ENCODE measurements at regions not wholly inside any gene's neighbourhood (a gene's known extent, or its start where the extent isn't known, plus 50 kb on each side); places are given as distances from the start of the nearest gene placed in this dataset.

DNA sequence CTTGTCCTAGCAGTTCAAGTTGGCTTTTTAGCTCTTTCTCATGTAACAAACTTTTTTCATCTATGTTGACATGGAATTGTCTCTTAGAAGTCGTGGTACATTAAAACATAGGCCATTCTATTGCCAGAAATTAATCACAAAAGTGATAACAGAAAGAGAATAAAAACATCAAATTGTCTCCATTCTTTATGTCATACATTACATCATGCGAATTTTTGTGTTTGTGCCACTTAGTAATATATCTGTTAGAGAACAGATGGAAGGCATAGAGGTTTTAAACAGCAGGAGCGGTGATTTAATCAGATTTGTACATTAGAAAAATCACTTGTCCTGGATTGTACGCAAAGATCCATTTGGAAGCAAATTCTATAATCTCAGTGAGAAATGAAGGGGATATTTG lies 136.5 kb upstream of the CDH20 start:
- no peak for DNase-seq

GRCh38 chr18:61198486-61198885 lies 134.7 kb upstream of the CDH20 start:
- no peak for DNase-seq

DNA sequence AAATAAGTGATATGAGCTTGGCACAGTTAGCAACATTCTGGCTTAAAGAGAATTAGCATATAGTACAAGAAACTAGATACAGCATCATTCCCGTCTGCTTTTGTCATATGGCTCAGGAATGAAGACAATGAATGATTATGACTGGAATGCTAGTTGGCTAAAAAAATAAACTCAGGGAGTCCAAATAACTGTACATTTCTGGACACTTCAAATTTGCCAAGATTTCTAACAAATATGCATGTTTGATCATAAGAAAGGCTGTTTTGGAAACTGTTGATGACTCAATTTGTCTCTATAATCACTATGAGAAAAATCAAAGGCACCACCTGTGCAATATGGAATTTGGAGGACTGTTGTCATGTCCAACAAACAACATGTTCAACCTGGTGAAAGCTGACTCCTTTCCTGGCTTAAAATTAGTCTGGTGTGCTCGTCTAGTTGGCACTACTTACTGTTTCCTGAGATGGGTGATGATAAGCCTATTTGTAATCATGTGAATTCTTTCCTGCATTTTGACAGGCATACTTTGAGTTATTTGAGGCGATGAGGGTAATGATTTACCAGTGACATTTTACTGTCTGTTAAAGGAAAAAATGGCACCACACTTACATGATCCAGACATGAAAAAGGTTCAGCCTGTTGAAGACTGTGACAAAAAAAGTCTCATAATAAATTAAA lies 133.9 kb upstream of the CDH20 start:
- DNase-seq, result no peak

GRCh38 chr18:61201511-61201910 lies 131.7 kb upstream of the CDH20 start:
- DNase-seq, result no peak

DNA sequence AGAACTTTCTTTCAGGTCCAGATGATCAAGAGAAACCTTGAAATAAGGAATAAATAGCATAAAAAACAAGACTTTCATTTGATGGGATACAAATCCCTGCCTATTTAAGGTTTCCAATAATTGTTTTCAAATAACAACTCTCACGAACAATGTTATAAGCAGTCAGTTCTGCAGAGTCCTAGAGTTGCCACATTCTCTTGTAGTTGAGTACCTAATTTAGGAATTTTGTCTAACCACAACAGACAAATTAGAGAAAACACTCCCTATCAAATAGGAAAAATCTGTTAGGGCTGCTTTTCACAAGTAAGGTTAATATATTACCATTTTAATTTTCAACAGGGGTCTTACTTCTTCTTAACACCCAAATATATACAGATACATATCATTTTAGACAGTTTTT lies 130.1 kb upstream of the CDH20 start:
- DNase-seq, result no peak

DNA sequence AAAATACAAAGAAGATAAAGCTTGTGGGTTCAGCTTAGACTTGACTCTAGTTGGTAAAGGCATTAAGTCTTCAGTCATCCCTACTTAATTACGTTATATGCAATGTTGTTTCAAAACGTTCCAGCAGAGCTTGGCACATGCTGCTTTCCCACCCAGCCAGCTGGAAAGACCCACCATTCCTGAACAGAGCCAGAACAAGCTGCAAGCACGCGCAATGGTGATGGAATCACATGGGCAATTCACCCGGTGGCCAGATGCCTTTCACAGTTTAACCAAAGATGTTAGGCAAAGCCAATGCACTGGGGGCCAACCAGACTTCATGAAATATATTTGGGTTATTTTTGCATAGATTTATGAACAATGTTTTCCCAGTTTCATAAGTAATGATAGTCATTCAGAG lies 123.4 kb upstream of the CDH20 start:
- DNase-seq, result no peak

DNA sequence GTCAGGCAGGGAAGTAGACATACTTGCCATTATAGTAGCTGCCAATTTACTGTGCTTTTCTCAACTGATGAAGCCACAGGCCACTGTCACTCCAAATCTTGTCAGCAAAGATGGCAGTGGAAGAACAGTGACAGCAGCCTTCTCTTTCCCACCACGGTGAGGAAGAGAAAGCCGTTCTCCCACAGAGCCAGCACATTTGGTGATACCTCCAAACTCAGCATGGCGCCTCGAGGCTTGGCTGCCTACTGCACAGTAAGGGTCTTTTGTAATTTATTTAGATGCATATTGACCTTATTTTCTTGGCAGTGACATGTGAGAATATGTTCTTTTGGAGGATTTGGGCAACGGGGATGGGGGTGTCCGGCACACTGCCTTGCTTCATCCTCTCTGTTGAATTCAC lies 117.2 kb upstream of the CDH20 start:
- no peak for DNase-seq

GRCh38 chr18:61222206-61222605 lies 111.0 kb upstream of the CDH20 start:
- DNase-seq, result no peak

DNA sequence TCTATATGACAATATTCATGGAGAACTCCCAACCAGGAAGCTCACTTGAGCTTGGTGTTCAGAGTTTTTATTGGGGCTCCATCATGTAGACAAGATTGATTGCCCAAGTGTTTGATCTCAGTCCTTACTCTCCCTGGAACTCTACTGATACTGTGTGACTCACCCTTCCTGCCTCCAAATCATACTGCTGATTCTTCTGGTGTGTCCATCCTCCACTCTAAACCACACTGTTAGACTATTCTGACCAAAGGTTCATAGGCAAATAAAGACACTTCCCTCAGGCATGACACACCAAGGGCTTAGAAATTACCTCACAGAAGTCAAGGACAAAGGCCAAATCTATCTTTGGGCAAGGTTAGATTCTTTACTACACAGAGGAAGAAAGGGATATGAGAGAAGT lies 107.9 kb upstream of the CDH20 start:
- no peak for DNase-seq

- no peak for DNase-seq
Observed at GRCh38 chr18:61236356-61237057, 96.7 kb upstream of the CDH20 start.

DNA sequence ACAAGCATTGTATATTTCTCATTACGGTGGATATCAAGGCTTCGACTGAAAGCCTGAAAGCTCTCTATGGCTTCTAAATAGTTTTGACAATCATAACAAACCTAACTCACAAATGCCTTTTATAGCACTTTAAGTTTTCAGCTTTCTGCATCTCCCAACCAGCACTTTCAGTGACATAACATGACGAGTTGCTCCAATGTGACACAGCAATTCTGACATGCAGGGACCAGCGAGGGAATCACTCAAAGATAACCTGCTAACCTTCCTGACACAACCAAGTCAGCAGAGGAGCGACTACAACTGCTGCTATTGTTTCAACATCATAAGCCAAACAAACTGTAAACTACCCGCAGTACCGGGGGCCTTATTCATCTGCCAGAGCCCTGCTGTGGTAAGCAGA lies 95.7 kb upstream of the CDH20 start:
- no peak for DNase-seq

GRCh38 chr18:61239051-61239450 lies 94.2 kb upstream of the CDH20 start:
- no peak for DNase-seq

GRCh38 chr18:61241260-61241853 lies 91.9 kb upstream of the CDH20 start:
- DNase-seq, result no peak

DNA sequence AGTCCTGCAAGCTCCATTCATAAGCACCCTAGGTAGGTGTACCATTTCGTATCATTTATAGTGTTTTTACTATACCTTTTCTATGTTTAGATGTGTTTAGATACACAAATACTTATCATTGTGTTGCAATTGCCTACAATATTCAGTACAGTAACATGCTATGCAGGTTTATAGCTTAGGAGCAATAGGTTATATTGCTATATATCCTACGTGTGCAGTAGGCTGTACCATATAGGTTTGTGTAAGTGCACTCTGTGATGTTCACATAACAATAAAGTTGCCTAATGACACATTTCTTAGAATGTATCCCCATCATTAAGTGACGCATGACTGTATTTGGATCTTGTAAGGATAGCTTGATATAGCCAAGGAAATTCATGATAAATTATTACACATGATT lies 88.6 kb upstream of the CDH20 start:
- no peak for DNase-seq

DNA sequence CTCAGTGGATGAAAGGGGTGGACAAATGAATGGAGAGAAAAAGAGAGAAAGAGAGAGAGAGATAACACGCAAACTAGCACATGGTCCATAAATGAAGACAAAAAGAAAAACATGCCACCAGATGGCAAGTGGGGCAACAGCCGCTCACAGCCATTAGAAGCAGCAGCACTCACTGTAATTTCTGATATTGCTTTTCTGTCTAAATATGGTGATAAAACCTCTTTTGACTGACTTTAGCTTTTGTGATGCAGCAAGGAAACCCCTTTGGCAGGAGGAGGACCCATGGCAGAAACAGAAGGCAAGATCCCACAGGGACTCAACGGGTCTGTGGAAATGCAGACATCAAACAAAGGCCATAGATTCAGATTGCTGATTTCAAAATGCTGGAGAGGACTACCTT lies 88.0 kb upstream of the CDH20 start:
- DNase-seq, result no peak

GRCh38 chr18:61248589-61248988 lies 84.6 kb upstream of the CDH20 start:
- no peak for DNase-seq

- no peak for DNase-seq
Observed at GRCh38 chr18:61256291-61256690, 76.9 kb upstream of the CDH20 start.

DNA sequence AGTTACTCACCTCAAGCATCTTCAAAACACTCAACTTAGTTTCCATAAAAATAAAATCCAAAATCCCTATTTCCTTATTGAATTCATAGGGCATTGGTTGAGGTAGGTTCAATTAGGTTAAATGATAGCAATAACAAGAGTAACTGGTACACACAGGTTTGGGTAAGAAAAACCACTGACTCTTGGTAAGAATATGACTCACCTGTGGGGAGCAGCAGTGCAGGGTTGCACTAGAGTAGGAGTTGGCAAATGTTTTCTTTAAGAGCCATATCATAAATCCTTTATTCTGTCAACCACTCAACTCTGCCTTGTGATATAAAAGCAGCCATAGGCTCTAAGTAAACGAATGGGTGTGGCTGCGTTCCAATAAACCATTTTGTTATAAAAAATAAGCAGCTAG lies 71.4 kb upstream of the CDH20 start:
- DNase-seq, result no peak

DNA sequence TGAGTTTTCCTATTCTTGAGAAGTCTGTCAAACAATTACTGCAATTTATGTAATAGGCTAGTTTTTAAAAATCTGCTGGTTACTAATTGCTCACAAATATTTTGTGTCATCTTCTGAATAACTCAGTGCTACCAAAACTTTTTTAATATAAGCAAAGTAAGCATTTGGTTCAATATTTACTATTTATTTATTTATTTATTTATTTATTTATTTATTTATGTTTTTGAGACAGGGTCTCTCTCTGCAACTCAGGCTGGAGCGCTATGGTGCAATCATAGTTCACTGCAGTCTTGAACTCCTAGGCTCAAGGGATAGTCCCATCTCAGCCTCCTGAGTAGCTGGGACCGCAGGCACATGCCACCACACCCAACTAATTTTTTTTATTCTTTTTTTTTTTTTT lies 60.4 kb upstream of the CDH20 start:
- no peak for DNase-seq

GRCh38 chr18:61273533-61273932 lies 59.7 kb upstream of the CDH20 start:
- no peak for DNase-seq

DNA sequence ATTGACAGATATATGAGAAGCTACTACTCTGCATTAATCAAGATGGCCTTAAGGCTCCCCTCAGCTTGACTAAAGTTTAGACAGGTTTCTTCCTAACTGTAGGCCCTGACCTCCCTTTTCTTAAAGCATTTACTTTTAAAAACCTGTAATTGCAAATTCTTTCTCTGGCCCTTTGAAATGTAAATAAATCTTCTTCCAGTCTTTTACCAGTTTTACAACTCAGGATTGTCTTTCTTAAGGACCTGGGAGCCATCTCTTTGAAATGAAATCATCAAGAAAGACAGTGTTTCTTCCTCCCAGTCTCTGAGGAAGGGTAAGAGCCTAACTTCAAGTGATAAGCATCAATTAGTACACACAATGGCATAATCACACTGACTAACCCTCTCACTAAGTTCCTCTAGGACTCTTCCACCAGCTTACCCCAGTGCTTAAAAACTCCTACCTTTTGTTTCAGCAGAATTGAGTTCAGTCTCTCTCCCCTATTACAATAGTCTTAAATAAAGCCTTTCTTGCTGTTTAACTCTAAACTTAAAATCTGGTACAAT lies 58.7 kb upstream of the CDH20 start:
- no peak for DNase-seq

- DNase-seq, result no peak
Observed at GRCh38 chr18:61277808-61278207, 55.4 kb upstream of the CDH20 start.

GRCh38 chr18:61281431-61281830 lies 51.8 kb upstream of the CDH20 start:
- DNase-seq, result no peak

DNA sequence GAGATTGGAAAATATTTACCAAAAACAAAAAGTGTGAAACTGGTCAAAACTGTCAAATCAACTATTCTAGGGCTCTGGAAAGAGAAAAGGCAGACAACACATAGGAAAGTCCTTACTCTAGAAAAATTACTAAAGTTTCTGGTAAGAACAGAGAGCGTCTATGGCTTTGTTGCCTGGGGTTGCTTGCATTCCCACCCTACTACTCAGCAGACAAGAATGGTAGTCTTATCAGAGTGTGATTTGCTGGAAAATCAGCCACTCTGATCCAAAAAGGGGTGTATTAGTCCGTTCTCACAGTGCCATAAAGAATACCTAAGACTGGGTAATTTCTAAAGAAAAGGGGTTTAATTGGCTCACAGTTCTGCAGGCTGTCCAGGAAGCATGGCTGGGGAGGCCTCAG lies 50.3 kb upstream of the CDH20 start:
- DNase-seq, result no peak
